Keratinocyte (primary cell): ENCODE measurements at regions not wholly inside any gene's neighbourhood (a gene's known extent, or its start where the extent isn't known, plus 50 kb on each side); places are given as distances from the start of the nearest gene placed in this dataset.

Experiments
- DNase-seq: peaks from one replicate; pipeline ENCODE4 v3.0.0-alpha.2; 2011; ENCODE audit warnings: low read depth, missing footprints, low spot score
- FAIRE-seq: peaks from 2 replicates; lab custom pipeline; 2011; peaks lifted over from hg19 to GRCh38; lab: Jason Lieb, UNC
- H2AFZ ChIP-seq: 2 replicates; pipeline ENCODE4 v1.6.0; 2012; ENCODE audit warnings: low read length, control low read depth, inconsistent platforms; ENCODE audit not compliant: control insufficient read depth
- H3K27ac ChIP-seq: 2 replicates; pipeline ENCODE4 v1.5.1; 2011; ENCODE audit warnings: low read length; ENCODE audit not compliant: control insufficient read depth, insufficient read depth
- H3K27me3 ChIP-seq: 3 replicates; pipeline ENCODE4 v1.6.0; 2011; ENCODE audit warnings: low read length; ENCODE audit not compliant: control insufficient read depth, insufficient read depth; ENCODE audit errors: extremely low read depth
- H3K36me3 ChIP-seq, 2 experiments: 2 replicates in 1 of 2; 3 replicates in 1 of 2; pipeline ENCODE4 v1.5.1; 2011; ENCODE audit warnings: low read length in 2 of 2, mild to moderate bottlenecking in 1 of 2; ENCODE audit not compliant: control insufficient read depth in 2 of 2, insufficient read depth in 2 of 2; ENCODE audit errors: extremely low read depth in 1 of 2
- H3K4me1 ChIP-seq: 3 replicates; pipeline ENCODE4 v1.5.1; 2011; ENCODE audit warnings: low read length; ENCODE audit not compliant: control insufficient read depth, insufficient read depth; ENCODE audit errors: extremely low read depth
- H3K4me2 ChIP-seq: 3 replicates; pipeline ENCODE4 v1.6.0; 2011; ENCODE audit warnings: low read depth, low read length; ENCODE audit not compliant: control insufficient read depth, insufficient read depth; ENCODE audit errors: extremely low read depth
- H3K4me3 ChIP-seq, 3 experiments: fragments of 200-600 bp in 1 of 3; sonication (generic) in 1 of 3; 2 replicates in 2 of 3; 3 replicates in 1 of 3; pipeline ENCODE4 v1.5.1; 2011 to 2016; ENCODE audit warnings: low read length in 3 of 3, mild to moderate bottlenecking in 3 of 3, control low read depth in 2 of 3, inconsistent platforms in 1 of 3, low read depth in 1 of 3, mixed read lengths in 1 of 3, mixed run types in 1 of 3, moderate library complexity in 1 of 3; ENCODE audit not compliant: control insufficient read depth in 2 of 3, insufficient read depth in 2 of 3; ENCODE audit errors: extremely low read depth in 1 of 3
- H3K79me2 ChIP-seq: 2 replicates; pipeline ENCODE4 v1.6.0; 2012; ENCODE audit warnings: low read length; ENCODE audit not compliant: control insufficient read depth, insufficient read depth
- H3K9ac ChIP-seq: 3 replicates; pipeline ENCODE4 v1.6.0; 2011; ENCODE audit warnings: low read length; ENCODE audit not compliant: control insufficient read depth, insufficient read depth; ENCODE audit errors: extremely low read depth
- H3K9me1 ChIP-seq: 3 replicates; pipeline ENCODE4 v1.6.0; 2011; ENCODE audit warnings: low read length; ENCODE audit not compliant: control insufficient read depth, insufficient read depth; ENCODE audit errors: extremely low read depth
- H3K9me3 ChIP-seq: 2 replicates; pipeline ENCODE4 v1.5.1; 2012; ENCODE audit warnings: low read depth, low read length; ENCODE audit not compliant: control insufficient read depth
- H4K20me1 ChIP-seq: 3 replicates; pipeline ENCODE4 v1.6.0; 2011; ENCODE audit warnings: low read length; ENCODE audit not compliant: control insufficient read depth, insufficient read depth; ENCODE audit errors: extremely low read depth
- EZH2 ChIP-seq: IDR thresholded peaks from one replicate; pipeline ENCODE4 v1.6.1; 2012; ENCODE audit warnings: inconsistent platforms, mild to moderate bottlenecking, low read length, moderate library complexity
- dilution Hi-C: fragments of 300-500 bp; cut with MboI; formaldehyde crosslinking; loops from one replicate; pipeline ENCODE4 v1.7.0; 2020; ENCODE audit warnings: low sequenced_read_pairs; ENCODE audit not compliant: extremely low pct_ligation_motif_present
- TF ChIP-seq, protein P1 (sequence below), 3 experiments: IDR thresholded peaks in 1 of 3; conservative IDR thresholded peaks in 1 of 3; optimal IDR thresholded peaks in 1 of 3; 2 replicates in 2 of 3; 3 replicates in 1 of 3; pipeline versions ENCODE3 to v1.5.1; 2011; ENCODE audit warnings: low read length in 3 of 3, mild to moderate bottlenecking in 3 of 3, moderate library complexity in 2 of 3, control low read depth in 1 of 3, inconsistent platforms in 1 of 3; ENCODE audit not compliant: insufficient read depth in 2 of 3; ENCODE audit errors: extremely low read depth in 1 of 3

- Histone ChIP-seq H3K79me2 (no peaks in the 10 kb centered on the region), H2AFZ (no peak overlapping the region), H3K36me3 (no peaks in the 10 kb centered on the region), H3K27me3 (no peaks in the 10 kb centered on the region), H3K9me3 (no peaks in the 10 kb centered on the region), H4K20me1 (no peaks in the 10 kb centered on the region), H3K4me2 (no peak overlapping the region), H3K9me1 (no peaks in the 10 kb centered on the region), H3K4me3 (no peak overlapping the region), H3K4me1 (no peaks in the 10 kb centered on the region), H3K9ac (no peak overlapping the region), H3K27ac (no peak overlapping the region)
- FAIRE-seq (no peak), DNase-seq (no peak)
- dilution Hi-C loops = no loop called here
- TF ChIP-seq, protein P1, sequence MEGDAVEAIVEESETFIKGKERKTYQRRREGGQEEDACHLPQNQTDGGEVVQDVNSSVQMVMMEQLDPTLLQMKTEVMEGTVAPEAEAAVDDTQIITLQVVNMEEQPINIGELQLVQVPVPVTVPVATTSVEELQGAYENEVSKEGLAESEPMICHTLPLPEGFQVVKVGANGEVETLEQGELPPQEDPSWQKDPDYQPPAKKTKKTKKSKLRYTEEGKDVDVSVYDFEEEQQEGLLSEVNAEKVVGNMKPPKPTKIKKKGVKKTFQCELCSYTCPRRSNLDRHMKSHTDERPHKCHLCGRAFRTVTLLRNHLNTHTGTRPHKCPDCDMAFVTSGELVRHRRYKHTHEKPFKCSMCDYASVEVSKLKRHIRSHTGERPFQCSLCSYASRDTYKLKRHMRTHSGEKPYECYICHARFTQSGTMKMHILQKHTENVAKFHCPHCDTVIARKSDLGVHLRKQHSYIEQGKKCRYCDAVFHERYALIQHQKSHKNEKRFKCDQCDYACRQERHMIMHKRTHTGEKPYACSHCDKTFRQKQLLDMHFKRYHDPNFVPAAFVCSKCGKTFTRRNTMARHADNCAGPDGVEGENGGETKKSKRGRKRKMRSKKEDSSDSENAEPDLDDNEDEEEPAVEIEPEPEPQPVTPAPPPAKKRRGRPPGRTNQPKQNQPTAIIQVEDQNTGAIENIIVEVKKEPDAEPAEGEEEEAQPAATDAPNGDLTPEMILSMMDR (optimal IDR thresholded peaks at IDR 0.05 in 1 of 3, IDR thresholded peaks at IDR 0.05 in 1 of 3, conservative IDR thresholded peaks at IDR 0.05 in 1 of 3; ENCODE audit: extremely low read depth in 1 of 3, insufficient read depth in 2 of 3, low read length in 3 of 3) = no peak
- no peak for TF ChIP-seq EZH2
Measured at GRCh38 chr1:104190821-104191220, 441.1 kb downstream of the AMY1C start.

DNA sequence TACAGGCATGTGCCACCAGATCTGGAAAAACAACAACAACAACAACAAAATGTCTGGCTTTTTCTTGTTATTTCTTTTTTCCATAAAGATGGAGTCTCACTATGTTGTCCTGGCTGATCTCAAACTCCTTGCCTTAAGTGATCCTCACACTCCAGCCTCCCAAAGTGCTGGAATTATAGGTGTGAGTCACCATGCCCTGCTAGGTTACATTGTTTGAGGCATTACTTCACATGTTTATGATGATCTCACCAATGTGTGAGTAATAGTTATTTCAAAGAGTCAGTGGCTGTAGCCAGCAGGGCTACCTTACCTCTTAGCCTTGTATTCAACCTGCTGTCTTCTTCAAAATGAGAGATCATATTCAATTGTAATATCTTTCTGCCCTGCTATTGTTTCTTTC is 445.7 kb downstream of the AMY1C start:
- H3K9me1 ChIP-seq = no peaks in the 10 kb centered on the region
- H3K4me2 ChIP-seq = no peak overlapping the region
- no peaks in the 10 kb centered on the region for H4K20me1 ChIP-seq
- H3K4me3 ChIP-seq = no peak overlapping the region
- no peaks in the 10 kb centered on the region for H3K27me3 ChIP-seq
- FAIRE-seq = no peak
- H3K36me3 ChIP-seq = no peaks in the 10 kb centered on the region
- dilution Hi-C loops = no loop called here
- H3K4me1 ChIP-seq = no peaks in the 10 kb centered on the region
- DNase-seq = no peak
- H3K27ac ChIP-seq = no peak overlapping the region
- no peak for TF ChIP-seq EZH2
- TF ChIP-seq, protein P1 (optimal IDR thresholded peaks at IDR 0.05 in 1 of 3, IDR thresholded peaks at IDR 0.05 in 1 of 3, conservative IDR thresholded peaks at IDR 0.05 in 1 of 3; ENCODE audit: extremely low read depth in 1 of 3, insufficient read depth in 2 of 3, low read length in 3 of 3) = no peak
- no peaks in the 10 kb centered on the region for H3K9me3 ChIP-seq
- H3K9ac ChIP-seq = no peak overlapping the region
- H2AFZ ChIP-seq = no peak overlapping the region
- no peaks in the 10 kb centered on the region for H3K79me2 ChIP-seq
